IMR-90 (cell line): ENCODE measurements at regions not wholly inside any gene's neighbourhood (a gene's known extent, or its start where the extent isn't known, plus 50 kb on each side); places are given as distances from the start of the nearest gene placed in this dataset.
"Not testable (repeated sequence)": the region's sequence is repeated elsewhere in the genome, so short reads cannot be mapped to it uniquely, and the experiment has no call there.

Source experiments
- CEBPB ChIP-seq: IDR thresholded peaks from 2 replicates; pipeline ENCODE4 v1.6.1; 2012; ENCODE audit warnings: low read depth, low read length, improper control_type of control experiment
- MAFK ChIP-seq: IDR thresholded peaks from 2 replicates; pipeline ENCODE4 v1.6.1; 2012; ENCODE audit warnings: low read depth, low read length, improper control_type of control experiment
- POLR2A ChIP-seq: IDR thresholded peaks from 2 replicates; pipeline ENCODE4 v1.6.1; 2012; ENCODE audit warnings: mild to moderate bottlenecking, low read depth, low read length
- TF ChIP-seq, protein P1 (sequence below): conservative IDR thresholded peaks from 2 replicates; pipeline ENCODE4 v1.5.1; 2012; ENCODE audit warnings: mild to moderate bottlenecking, low read depth, low read length, improper control_type of control experiment

DNA sequence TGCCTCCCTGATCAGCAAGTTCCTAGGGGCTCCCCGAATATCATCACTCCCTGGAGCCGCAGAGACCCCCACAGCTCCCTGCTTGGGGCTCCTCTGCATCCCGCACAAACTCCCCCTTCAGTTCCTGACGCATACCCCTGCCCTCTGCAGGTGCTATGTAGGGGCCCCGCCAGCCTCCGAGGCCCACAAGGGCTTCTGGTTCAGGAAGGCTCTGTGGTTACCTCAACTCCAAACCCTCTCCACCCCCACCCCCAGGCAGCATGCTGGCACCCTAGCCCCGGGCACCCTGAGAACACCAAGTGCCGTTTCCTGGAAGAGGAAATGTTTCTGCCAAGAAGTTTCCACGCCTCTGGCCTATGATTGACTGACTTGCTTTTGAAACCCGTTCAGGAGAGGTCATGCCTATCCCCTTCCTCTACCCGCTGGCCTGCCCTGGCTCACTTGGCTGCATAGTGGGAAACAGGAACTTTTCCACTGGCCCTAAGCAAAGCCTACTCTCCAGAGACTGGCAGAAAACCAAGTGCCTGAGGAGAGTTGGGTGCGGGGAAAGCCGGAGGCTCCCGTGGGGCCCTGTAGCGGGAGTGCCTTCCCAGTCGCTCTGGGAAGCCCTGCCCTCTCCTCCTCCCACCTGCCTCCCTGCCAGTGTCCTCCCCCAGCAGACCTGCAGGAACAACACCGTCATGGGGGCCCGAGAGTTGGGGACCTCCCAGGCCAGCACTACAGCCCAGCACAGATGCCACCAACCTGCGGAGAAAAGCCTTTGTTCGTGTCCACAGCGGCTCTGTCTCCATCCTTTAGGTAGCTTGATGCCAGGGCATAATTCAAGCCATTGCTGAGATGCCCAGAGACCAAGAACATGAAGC, 4084.2 kb upstream of the TPTE start:
- TF ChIP-seq, protein P1, sequence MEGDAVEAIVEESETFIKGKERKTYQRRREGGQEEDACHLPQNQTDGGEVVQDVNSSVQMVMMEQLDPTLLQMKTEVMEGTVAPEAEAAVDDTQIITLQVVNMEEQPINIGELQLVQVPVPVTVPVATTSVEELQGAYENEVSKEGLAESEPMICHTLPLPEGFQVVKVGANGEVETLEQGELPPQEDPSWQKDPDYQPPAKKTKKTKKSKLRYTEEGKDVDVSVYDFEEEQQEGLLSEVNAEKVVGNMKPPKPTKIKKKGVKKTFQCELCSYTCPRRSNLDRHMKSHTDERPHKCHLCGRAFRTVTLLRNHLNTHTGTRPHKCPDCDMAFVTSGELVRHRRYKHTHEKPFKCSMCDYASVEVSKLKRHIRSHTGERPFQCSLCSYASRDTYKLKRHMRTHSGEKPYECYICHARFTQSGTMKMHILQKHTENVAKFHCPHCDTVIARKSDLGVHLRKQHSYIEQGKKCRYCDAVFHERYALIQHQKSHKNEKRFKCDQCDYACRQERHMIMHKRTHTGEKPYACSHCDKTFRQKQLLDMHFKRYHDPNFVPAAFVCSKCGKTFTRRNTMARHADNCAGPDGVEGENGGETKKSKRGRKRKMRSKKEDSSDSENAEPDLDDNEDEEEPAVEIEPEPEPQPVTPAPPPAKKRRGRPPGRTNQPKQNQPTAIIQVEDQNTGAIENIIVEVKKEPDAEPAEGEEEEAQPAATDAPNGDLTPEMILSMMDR, result not testable (repeated sequence)
- TF ChIP-seq MAFK, POLR2A, CEBPB: not testable (repeated sequence)
